ENCODE measurements at regions not wholly inside any gene's neighbourhood (a gene's known extent, or its start where the extent isn't known, plus 50 kb on each side); places are given as distances from the start of the nearest gene placed in this dataset.
"Not testable (repeated sequence)": the region's sequence is repeated elsewhere in the genome, so short reads cannot be mapped to it uniquely, and the experiment has no call there.

GRCh38 chr20:56769921-56770600, 141.0 kb downstream of the TFAP2C start:
- DNase-seq (ENCODE audit: low spot score): no peak

GRCh38 chr20:56773749-56774148, 144.6 kb downstream of the TFAP2C start:
- DNase-seq (ENCODE audit: low spot score): no peak

- no peak for DNase-seq (ENCODE audit: low spot score)
Observed at GRCh38 chr20:56774873-56775272, 145.8 kb downstream of the TFAP2C start.

GRCh38 chr20:56776345-56776744, 147.2 kb downstream of the TFAP2C start:
- no peak for DNase-seq (ENCODE audit: low spot score)

GRCh38 chr20:56778765-56779195, 149.7 kb downstream of the TFAP2C start:
- DNase-seq (ENCODE audit: low spot score): peak; percentile 30

- no peak for DNase-seq (ENCODE audit: low spot score)
Observed at GRCh38 chr20:56779452-56780143, 150.5 kb downstream of the TFAP2C start.

- no peak for DNase-seq (ENCODE audit: low spot score)
Observed at GRCh38 chr20:56780266-56780665, 151.2 kb downstream of the TFAP2C start.

- peak; percentile 35 for DNase-seq (ENCODE audit: low spot score)
Observed at GRCh38 chr20:56781108-56781739, 152.1 kb downstream of the TFAP2C start.

GRCh38 chr20:56781987-56782560, 153.0 kb downstream of the TFAP2C start:
- DNase-seq (ENCODE audit: low spot score): not testable (repeated sequence)

GRCh38 chr20:56782814-56783213, 153.7 kb downstream of the TFAP2C start:
- DNase-seq (ENCODE audit: low spot score): not testable (repeated sequence)

GRCh38 chr20:56783826-56784225, 154.7 kb downstream of the TFAP2C start:
- no peak for DNase-seq (ENCODE audit: low spot score)

- DNase-seq (ENCODE audit: low spot score): no peak
Observed at GRCh38 chr20:56786503-56786902, 157.4 kb downstream of the TFAP2C start.

- peak; percentile 98 for DNase-seq (ENCODE audit: low spot score)
Observed at GRCh38 chr20:56788041-56788670, 159.1 kb downstream of the TFAP2C start.

GRCh38 chr20:56788671-56789610, 159.8 kb downstream of the TFAP2C start:
- peak; percentile 86 for DNase-seq (ENCODE audit: low spot score)

- DNase-seq (ENCODE audit: low spot score): no peak
Observed at GRCh38 chr20:56793916-56794315, 164.8 kb downstream of the TFAP2C start.

GRCh38 chr20:56795492-56795891, 166.4 kb downstream of the TFAP2C start:
- DNase-seq (ENCODE audit: low spot score): no peak

- no peak for DNase-seq (ENCODE audit: low spot score)
Observed at GRCh38 chr20:56796345-56796744, 167.2 kb downstream of the TFAP2C start.

GRCh38 chr20:56797023-56797422, 167.9 kb downstream of the TFAP2C start:
- DNase-seq (ENCODE audit: low spot score): no peak

- no peak for DNase-seq (ENCODE audit: low spot score)
Observed at GRCh38 chr20:56798634-56799033, 169.5 kb downstream of the TFAP2C start.

- no peak for DNase-seq (ENCODE audit: low spot score)
Observed at GRCh38 chr20:56799187-56799586, 170.1 kb downstream of the TFAP2C start.

GRCh38 chr20:56800088-56800487, 171.0 kb downstream of the TFAP2C start:
- DNase-seq (ENCODE audit: low spot score): no peak
